Esophagus squamous epithelium (tissue), 5 donors: ENCODE measurements at regions not wholly inside any gene's neighbourhood (a gene's known extent, or its start where the extent isn't known, plus 50 kb on each side); places are given as distances from the start of the nearest gene placed in this dataset.
A peak's percentile ranks its signal among the peaks of the same experiment; 100 is the strongest.

Experiments
- DNase-seq: peaks from one replicate; lab custom pipeline; 2025; lab: John Stamatoyannopoulos, UW
- H3K27ac ChIP-seq, 4 donors: fragments of 200-600 bp; sonication (generic); one replicate each; pipeline ENCODE4 v1.5.1; 2016 to 2019; ENCODE audit warnings: mild to moderate bottlenecking in 1 of 4
- H3K27me3 ChIP-seq, 4 donors: fragments of 200-600 bp; sonication (generic); 1 replicate in 3 of 4; 2 replicates in 1 of 4; pipeline versions ENCODE4 v1.5.1 to v1.6.0; 2017 to 2021; ENCODE audit warnings: antibody characterized with exemption in 1 of 4
- H3K36me3 ChIP-seq, 3 donors: fragments of 200-600 bp; sonication (generic); one replicate each; pipeline ENCODE4 v1.5.1; 2016 to 2019
- H3K4me1 ChIP-seq, 3 donors: fragments of 200-600 bp; sonication (generic); one replicate each; pipeline ENCODE4 v1.5.1; 2017 to 2019
- H3K4me3 ChIP-seq, 4 donors: fragments of 200-600 bp; sonication (generic); 1 replicate in 3 of 4; 2 replicates in 1 of 4; pipeline ENCODE4 v1.5.1; 2016 to 2019; ENCODE audit warnings: mild to moderate bottlenecking in 2 of 4, moderate library complexity in 1 of 4
- H3K9me3 ChIP-seq, 3 donors: fragments of 200-600 bp; sonication (generic); one replicate each; pipeline ENCODE4 v1.5.1; 2016 to 2019
- POLR2A ChIP-seq, 4 donors: fragments of 450-650 bp; IDR thresholded peaks; one replicate each; pipeline ENCODE4 v1.6.1; 2017; ENCODE audit warnings: antibody characterized with exemption in 4 of 4, mild to moderate bottlenecking in 4 of 4, moderate library complexity in 3 of 4
- WGBS, 2 donors: methylation state at CpG; one replicate each; pipeline ENCODE4 v1.1.5; 2018; 5-methylcytosine and 5-hydroxymethylcytosine counted together
- intact Hi-C: fragments of 100-400 bp; cut with DNase I; formaldehyde crosslinking; loops from one replicate; pipeline ENCODE4 v1.15.0; 2022
- TF ChIP-seq, protein P1 (sequence below), 6 experiments: fragments of 450-650 bp in 4 of 6; fragments of 200-600 bp in 2 of 6; sonication (generic) in 2 of 6; IDR thresholded peaks; one replicate each; pipeline ENCODE4 v1.5.1; 2016 to 2019; ENCODE audit warnings: antibody characterized with exemption in 6 of 6, mild to moderate bottlenecking in 4 of 6, moderate library complexity in 4 of 6
- donor health status: DM: yes; HTN: yes; CAD: no.

DNA sequence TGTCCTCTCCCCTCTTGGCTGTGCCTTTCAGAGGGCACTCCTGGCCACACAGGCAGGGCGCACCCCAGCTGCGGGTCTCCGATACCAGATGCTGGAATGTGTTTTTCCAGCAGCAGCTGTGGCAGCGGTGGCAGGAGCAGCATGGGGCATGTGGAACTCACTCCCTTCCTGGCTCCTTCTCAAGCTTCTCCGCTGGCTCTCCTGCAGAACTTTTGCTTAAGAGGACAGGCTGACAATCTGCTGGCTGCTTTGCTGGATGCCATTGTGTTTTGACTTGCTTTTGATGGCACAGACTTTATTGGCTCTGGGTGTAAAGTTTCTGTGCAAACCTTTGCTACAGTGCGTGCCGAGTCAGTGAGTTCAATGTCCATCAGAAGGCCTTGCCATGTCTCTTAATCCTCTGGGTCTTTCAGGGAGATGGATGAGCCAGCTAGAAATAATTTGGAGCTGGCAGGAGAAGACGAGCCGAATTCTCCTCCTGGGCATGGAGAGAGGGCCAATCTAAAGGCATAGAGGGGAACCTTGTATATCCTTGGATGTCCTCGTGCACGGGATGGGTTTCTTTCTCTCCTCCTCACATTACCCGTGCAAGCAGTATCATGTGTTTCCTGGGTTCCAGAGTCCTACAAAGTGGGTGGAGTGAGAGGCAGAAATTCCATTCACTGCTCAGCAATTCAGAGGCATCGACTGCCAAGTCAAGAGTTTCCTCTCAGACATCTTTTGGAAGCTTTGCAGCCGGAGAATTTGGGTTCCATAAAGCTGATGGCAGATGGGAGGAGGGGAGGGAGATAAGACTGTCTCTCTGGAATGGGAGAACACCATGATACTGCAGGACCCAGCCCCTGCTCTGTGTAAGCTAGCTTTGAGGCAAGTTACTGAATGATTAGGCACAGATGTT, 231.2 kb downstream of the FGF9 start:
- H3K27ac ChIP-seq, result peak overlapping the region in 2 of 4 donors; percentile 61 to 64
- no peak for DNase-seq
- 15 to 31% methylated on average over 11 to 12 of the region's 14 CpGs for WGBS, 2 donors
- H3K9me3 ChIP-seq, result no peaks in the 10 kb centered on the region
- H3K36me3 ChIP-seq, result no peaks in the 10 kb centered on the region
- intact Hi-C loops, result no loop called here
- no peak for TF ChIP-seq POLR2A (IDR thresholded peaks at IDR 0.05)
- TF ChIP-seq, protein P1, sequence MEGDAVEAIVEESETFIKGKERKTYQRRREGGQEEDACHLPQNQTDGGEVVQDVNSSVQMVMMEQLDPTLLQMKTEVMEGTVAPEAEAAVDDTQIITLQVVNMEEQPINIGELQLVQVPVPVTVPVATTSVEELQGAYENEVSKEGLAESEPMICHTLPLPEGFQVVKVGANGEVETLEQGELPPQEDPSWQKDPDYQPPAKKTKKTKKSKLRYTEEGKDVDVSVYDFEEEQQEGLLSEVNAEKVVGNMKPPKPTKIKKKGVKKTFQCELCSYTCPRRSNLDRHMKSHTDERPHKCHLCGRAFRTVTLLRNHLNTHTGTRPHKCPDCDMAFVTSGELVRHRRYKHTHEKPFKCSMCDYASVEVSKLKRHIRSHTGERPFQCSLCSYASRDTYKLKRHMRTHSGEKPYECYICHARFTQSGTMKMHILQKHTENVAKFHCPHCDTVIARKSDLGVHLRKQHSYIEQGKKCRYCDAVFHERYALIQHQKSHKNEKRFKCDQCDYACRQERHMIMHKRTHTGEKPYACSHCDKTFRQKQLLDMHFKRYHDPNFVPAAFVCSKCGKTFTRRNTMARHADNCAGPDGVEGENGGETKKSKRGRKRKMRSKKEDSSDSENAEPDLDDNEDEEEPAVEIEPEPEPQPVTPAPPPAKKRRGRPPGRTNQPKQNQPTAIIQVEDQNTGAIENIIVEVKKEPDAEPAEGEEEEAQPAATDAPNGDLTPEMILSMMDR (IDR thresholded peaks at IDR 0.05), result no peak
- no peak overlapping the region for H3K4me3 ChIP-seq
- H3K4me1 ChIP-seq, result peaks cover 4 to 33% (median 5%) of the 10 kb centered on the region in 3 donors
- peaks cover 0 to 3% (median 0%) of the 10 kb centered on the region in 4 donors for H3K27me3 ChIP-seq

GRCh38 chr13:21902709-21903098, 231.8 kb downstream of the FGF9 start:
- Histone ChIP-seq H3K36me3 (no peaks in the 10 kb centered on the region), H3K9me3 (no peaks in the 10 kb centered on the region), H3K27ac (peak overlapping the region in 2 of 4 donors; percentile 55 to 64), H3K4me3 (no peak overlapping the region), H3K4me1 (peaks cover 4 to 33% (median 5%) of the 10 kb centered on the region in 3 donors), H3K27me3 (peaks cover 0 to 3% (median 0%) of the 10 kb centered on the region in 4 donors)
- intact Hi-C loops, result no loop called here
- 32 to 52% methylated on average over 7 to 8 of the region's 8 CpGs for WGBS, 2 donors
- DNase-seq, result no peak
- TF ChIP-seq, protein P1 (IDR thresholded peaks at IDR 0.05), result no peak
- no peak for TF ChIP-seq POLR2A (IDR thresholded peaks at IDR 0.05)

GRCh38 chr13:21905486-21905885, 234.6 kb downstream of the FGF9 start:
- TF ChIP-seq, protein P1 (IDR thresholded peaks at IDR 0.05), result no peak
- TF ChIP-seq POLR2A (IDR thresholded peaks at IDR 0.05), result no peak
- Histone ChIP-seq H3K27ac (no peak overlapping the region), H3K36me3 (no peaks in the 10 kb centered on the region), H3K4me1 (peaks cover 4 to 29% (median 5%) of the 10 kb centered on the region in 3 donors), H3K4me3 (no peak overlapping the region), H3K9me3 (no peaks in the 10 kb centered on the region), H3K27me3 (peaks cover 0 to 3% (median 0%) of the 10 kb centered on the region in 4 donors)
- WGBS, 2 donors, result 71 to 77% methylated on average over 5 of the region's 5 CpGs
- intact Hi-C loops, result no loop called here
- DNase-seq, result no peak

- no peaks in the 10 kb centered on the region for H3K27me3 ChIP-seq
- TF ChIP-seq, protein P1 (IDR thresholded peaks at IDR 0.05), result no peak
- no peak for TF ChIP-seq POLR2A (IDR thresholded peaks at IDR 0.05)
These were observed 238.5 kb downstream of the FGF9 start for GRCh38 chr13:21909331-21909730.

GRCh38 chr13:21910546-21910945, 239.7 kb downstream of the FGF9 start:
- H3K9me3 ChIP-seq, result no peaks in the 10 kb centered on the region
- H3K27ac ChIP-seq, result no peak overlapping the region
- WGBS, 2 donors, result 34 to 68% methylated on average over 6 of the region's 6 CpGs
- no peak overlapping the region for H3K4me3 ChIP-seq
- no peak for DNase-seq
- no peaks in the 10 kb centered on the region for H3K36me3 ChIP-seq
- TF ChIP-seq, protein P1 (IDR thresholded peaks at IDR 0.05), result no peak
- TF ChIP-seq POLR2A (IDR thresholded peaks at IDR 0.05), result no peak
- H3K4me1 ChIP-seq, result peaks cover 0 to 18% (median 0%) of the 10 kb centered on the region in 3 donors
- intact Hi-C loops, result no loop called here
- H3K27me3 ChIP-seq, result no peaks in the 10 kb centered on the region

More at GRCh38 chr13:21909331-21909730, 238.5 kb downstream of the FGF9 start:
- no peak for DNase-seq
- Histone ChIP-seq H3K36me3 (no peaks in the 10 kb centered on the region), H3K9me3 (no peaks in the 10 kb centered on the region), H3K4me1 (peaks cover 0 to 13% (median 0%) of the 10 kb centered on the region in 3 donors), H3K4me3 (no peak overlapping the region), H3K27ac (no peak overlapping the region)
- intact Hi-C loops, result no loop called here
- WGBS, 2 donors, result 40 to 47% methylated on average over 5 to 6 of the region's 7 CpGs
